Activated T-cell treated with anti-CD3 and anti-CD28 coated beads, Interleukin-2, amount 50 U/mL, for 72 hours (primary cell): ENCODE measurements at regions not wholly inside any gene's neighbourhood (a gene's known extent, or its start where the extent isn't known, plus 50 kb on each side); places are given as distances from the start of the nearest gene placed in this dataset.

Experiments used
- ATAC-seq, 2 donors: fragments of 150-1000 bp; cut with Tn5 transposase; replicated peaks in 1 of 2; 2 replicates each; pipeline ENCODE4 v1.10.0; 2021; ENCODE audit warnings: moderate library complexity in 2 of 2, mild to moderate bottlenecking in 1 of 2
- DNase-seq, 2 donors: peaks; one replicate each; pipeline ENCODE4 v3.0.0; 2021 to 2022; ENCODE audit warnings: mixed read lengths in 1 of 2
- H3K27ac Mint-ChIP-seq: one replicate; pipeline ENCODE4 v1.8.0; 2022; ENCODE audit warnings: mild to moderate bottlenecking, moderate library complexity, mixed read lengths
- H3K27me3 Mint-ChIP-seq: one replicate; pipeline ENCODE4 v1.8.0; 2022; ENCODE audit warnings: low read depth, mixed read lengths
- H3K36me3 Mint-ChIP-seq, 2 donors: one replicate each; pipeline ENCODE4 v1.8.0; 2022; ENCODE audit warnings: mixed read lengths in 2 of 2, mild to moderate bottlenecking in 1 of 2; ENCODE audit not compliant: insufficient read depth in 2 of 2
- H3K4me1 Mint-ChIP-seq: one replicate; pipeline ENCODE4 v1.8.0; 2022; ENCODE audit warnings: low read depth, mixed read lengths
- H3K4me3 Mint-ChIP-seq, 2 donors: one replicate each; pipeline ENCODE4 v1.8.0; 2022; ENCODE audit warnings: mild to moderate bottlenecking in 2 of 2, mixed read lengths in 2 of 2, moderate library complexity in 2 of 2
- H3K9me3 Mint-ChIP-seq, 2 donors: one replicate each; pipeline ENCODE4 v1.8.0; 2022; ENCODE audit warnings: mixed read lengths in 2 of 2

- ATAC-seq (no peak), DNase-seq (no peak)
- Mint-ChIP-seq H3K9me3 (peaks cover 0 to 2% of the 10 kb centered on the region in 2 donors), H3K4me1 (no peaks in the 10 kb centered on the region), H3K4me3 (no peak overlapping the region), H3K36me3 (peaks cover 0 to 2% of the 10 kb centered on the region in 2 donors), H3K27ac (no peak overlapping the region), H3K27me3 (peaks cover 34% of the 10 kb centered on the region)
These were observed 300.0 kb downstream of the DIRAS2 start for GRCh38 chr9:90342607-90343006.

GRCh38 chr9:90343366-90343765 is 299.3 kb downstream of the DIRAS2 start:
- DNase-seq (no peak), ATAC-seq (no peak)
- Mint-ChIP-seq H3K4me3 (no peak overlapping the region), H3K4me1 (no peaks in the 10 kb centered on the region), H3K9me3 (peaks cover 0 to 2% of the 10 kb centered on the region in 2 donors), H3K36me3 (peaks cover 0 to 2% of the 10 kb centered on the region in 2 donors), H3K27ac (no peak overlapping the region), H3K27me3 (peaks cover 40% of the 10 kb centered on the region)

GRCh38 chr9:90343991-90344390 is 298.6 kb downstream of the DIRAS2 start:
- Mint-ChIP-seq H3K27ac (no peak overlapping the region), H3K27me3 (peaks cover 40% of the 10 kb centered on the region), H3K36me3 (peaks cover 0 to 2% of the 10 kb centered on the region in 2 donors), H3K4me3 (no peak overlapping the region), H3K9me3 (peaks cover 0 to 2% of the 10 kb centered on the region in 2 donors), H3K4me1 (no peaks in the 10 kb centered on the region)
- no peak for ATAC-seq
- no peak for DNase-seq

GRCh38 chr9:90365666-90366065 is 277.0 kb downstream of the DIRAS2 start:
- H3K27ac Mint-ChIP-seq: no peak overlapping the region

DNA sequence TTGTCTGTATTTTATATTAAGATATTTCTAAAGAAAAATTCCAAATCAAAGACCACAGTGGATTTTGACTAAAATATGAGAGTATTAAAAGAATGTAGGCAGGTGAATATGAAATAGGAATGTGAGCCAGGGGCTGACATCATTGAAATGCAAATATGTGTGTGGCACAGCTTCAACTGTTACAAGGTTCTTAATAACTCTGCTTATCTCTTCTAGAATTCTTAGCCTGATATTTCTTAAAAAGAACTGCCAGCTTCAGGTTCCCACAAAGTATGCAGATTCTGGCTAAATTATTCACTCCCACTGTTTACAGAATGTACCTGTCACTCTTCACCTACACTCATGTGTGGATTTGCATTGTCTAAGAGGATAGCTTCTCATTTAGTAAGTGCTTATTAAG is 274.4 kb downstream of the DIRAS2 start:
- Mint-ChIP-seq H3K27me3 (peaks cover 30% of the 10 kb centered on the region), H3K36me3 (no peaks in the 10 kb centered on the region), H3K4me3 (no peak overlapping the region), H3K4me1 (no peaks in the 10 kb centered on the region), H3K9me3 (no peaks in the 10 kb centered on the region), H3K27ac (no peak overlapping the region)
- DNase-seq (no peak), ATAC-seq (no peak)

More at GRCh38 chr9:90365666-90366065, 277.0 kb downstream of the DIRAS2 start:
- no peaks in the 10 kb centered on the region for H3K36me3 Mint-ChIP-seq
- no peaks in the 10 kb centered on the region for H3K9me3 Mint-ChIP-seq
- ATAC-seq (no peak), DNase-seq (no peak)
- peaks cover 24% of the 10 kb centered on the region for H3K27me3 Mint-ChIP-seq
- H3K4me3 Mint-ChIP-seq: no peak overlapping the region
- no peaks in the 10 kb centered on the region for H3K4me1 Mint-ChIP-seq

DNA sequence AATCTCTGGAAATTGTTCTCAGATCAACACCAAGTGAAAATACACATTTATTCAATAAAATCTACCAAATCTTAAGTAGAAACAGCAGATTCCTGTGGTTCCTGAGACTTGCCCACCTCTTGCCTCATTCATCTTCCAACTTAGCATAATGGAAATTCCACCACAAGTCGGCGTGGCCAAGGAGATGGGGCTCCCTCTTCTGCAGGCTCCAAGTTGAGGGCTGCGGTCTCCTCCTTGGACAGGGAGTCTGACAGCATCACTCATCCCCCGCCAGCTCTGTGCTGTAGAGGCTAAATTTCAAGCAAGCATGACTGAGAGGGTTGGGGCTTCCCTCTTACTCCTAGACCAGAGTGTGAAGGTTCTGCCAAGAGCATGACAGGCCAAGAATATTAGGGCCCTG is 273.7 kb downstream of the DIRAS2 start:
- no peaks in the 10 kb centered on the region for H3K36me3 Mint-ChIP-seq
- DNase-seq (no peak), ATAC-seq (no peak)
- no peaks in the 10 kb centered on the region for H3K4me1 Mint-ChIP-seq
- no peaks in the 10 kb centered on the region for H3K9me3 Mint-ChIP-seq
- peaks cover 30% of the 10 kb centered on the region for H3K27me3 Mint-ChIP-seq
- no peak overlapping the region for H3K4me3 Mint-ChIP-seq
- no peak overlapping the region for H3K27ac Mint-ChIP-seq

- ATAC-seq (no peak), DNase-seq (no peak)
- no peaks in the 10 kb centered on the region for H3K36me3 Mint-ChIP-seq
- H3K4me3 Mint-ChIP-seq: no peak overlapping the region
- H3K4me1 Mint-ChIP-seq: no peaks in the 10 kb centered on the region
- peaks cover 11% of the 10 kb centered on the region for H3K27me3 Mint-ChIP-seq
- no peak overlapping the region for H3K27ac Mint-ChIP-seq
- H3K9me3 Mint-ChIP-seq: no peaks in the 10 kb centered on the region
These were observed 262.9 kb downstream of the DIRAS2 start for GRCh38 chr9:90379771-90380170.

- H3K4me1 Mint-ChIP-seq: no peaks in the 10 kb centered on the region
- no peak for ATAC-seq
- H3K27ac Mint-ChIP-seq: no peak overlapping the region
- peaks cover 18% of the 10 kb centered on the region for H3K27me3 Mint-ChIP-seq
- H3K9me3 Mint-ChIP-seq: no peaks in the 10 kb centered on the region
- H3K36me3 Mint-ChIP-seq: no peaks in the 10 kb centered on the region
- DNase-seq: no peak
- no peak overlapping the region for H3K4me3 Mint-ChIP-seq
These were observed 257.5 kb downstream of the DIRAS2 start for GRCh38 chr9:90385146-90385545.

GRCh38 chr9:90393365-90394152 is 249.1 kb downstream of the DIRAS2 start:
- Mint-ChIP-seq H3K27me3 (peaks cover 6% of the 10 kb centered on the region), H3K36me3 (no peaks in the 10 kb centered on the region), H3K4me3 (no peak overlapping the region), H3K4me1 (no peaks in the 10 kb centered on the region), H3K9me3 (no peaks in the 10 kb centered on the region), H3K27ac (no peak overlapping the region)
- ATAC-seq (no peak), DNase-seq (no peak)

DNA sequence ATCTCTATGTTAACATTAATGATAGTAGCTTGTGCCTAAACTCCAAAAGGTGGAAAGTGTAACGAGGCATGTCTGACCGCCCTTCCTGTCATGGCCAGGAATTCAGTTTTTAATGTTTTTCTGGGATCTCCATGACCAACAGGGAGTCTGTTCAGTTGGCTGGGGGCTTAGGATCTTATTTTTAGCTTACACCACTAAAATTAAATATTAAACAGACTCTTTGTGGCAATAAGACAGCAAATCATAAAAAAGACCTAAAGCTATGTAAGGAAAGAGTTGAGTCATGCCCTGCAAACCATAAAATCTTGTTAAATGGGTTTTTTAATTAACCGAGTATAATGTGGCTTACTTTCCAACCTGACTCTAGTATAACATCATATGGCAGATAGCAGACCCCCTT is 247.8 kb downstream of the DIRAS2 start:
- Mint-ChIP-seq H3K4me1 (no peaks in the 10 kb centered on the region), H3K27ac (no peak overlapping the region), H3K9me3 (no peaks in the 10 kb centered on the region), H3K36me3 (no peaks in the 10 kb centered on the region), H3K27me3 (no peaks in the 10 kb centered on the region), H3K4me3 (no peak overlapping the region)
- DNase-seq: no peak
- ATAC-seq: no peak

DNA sequence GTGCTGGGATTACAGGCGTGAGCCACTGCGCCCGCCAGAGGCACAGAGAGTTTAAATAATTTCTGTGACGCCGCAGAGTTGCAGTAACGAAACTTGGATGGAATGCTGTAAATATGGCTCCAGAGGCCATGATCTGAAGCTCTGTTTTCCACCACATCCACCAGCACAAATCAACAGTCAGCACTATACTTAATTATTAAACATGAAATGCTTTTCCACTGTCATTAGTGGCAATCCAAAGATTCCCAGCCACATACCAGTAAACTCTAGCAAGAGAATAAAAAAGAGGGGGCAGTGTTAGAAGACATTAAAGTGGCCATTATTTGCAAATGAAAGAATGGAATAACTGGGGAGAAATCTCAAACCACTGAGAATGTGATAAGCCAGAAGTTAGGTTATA is 242.5 kb downstream of the DIRAS2 start:
- DNase-seq: no peak
- ATAC-seq: no peak
- Mint-ChIP-seq H3K27ac (no peak overlapping the region), H3K4me1 (no peaks in the 10 kb centered on the region), H3K27me3 (peaks cover 6% of the 10 kb centered on the region), H3K4me3 (no peak overlapping the region), H3K9me3 (no peaks in the 10 kb centered on the region), H3K36me3 (no peaks in the 10 kb centered on the region)

DNA sequence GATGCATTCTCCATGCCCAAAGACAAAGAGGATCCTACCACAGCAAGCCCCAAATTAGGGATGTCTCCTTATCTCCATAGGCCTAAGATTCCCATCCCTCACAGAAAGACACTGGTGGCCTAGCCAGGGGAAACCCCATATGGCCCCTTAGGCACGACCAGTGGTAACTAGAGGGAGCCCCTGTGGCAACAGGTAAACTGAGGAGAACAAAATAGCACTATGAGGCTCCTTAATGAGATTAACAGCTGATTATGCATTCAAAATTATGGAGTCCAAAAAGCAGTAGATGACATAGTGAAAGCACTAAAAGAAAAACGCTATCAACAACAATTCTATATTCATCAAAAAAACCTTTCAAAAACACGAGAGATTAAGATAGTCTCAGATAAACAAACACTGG is 234.0 kb downstream of the DIRAS2 start:
- Mint-ChIP-seq H3K27ac (no peak overlapping the region), H3K4me1 (no peaks in the 10 kb centered on the region), H3K27me3 (no peaks in the 10 kb centered on the region), H3K36me3 (peaks cover 1 to 2% of the 10 kb centered on the region in 2 donors), H3K9me3 (peaks cover 4 to 6% of the 10 kb centered on the region in 2 donors), H3K4me3 (no peak overlapping the region)
- DNase-seq (no peak), ATAC-seq (no peak)

DNA sequence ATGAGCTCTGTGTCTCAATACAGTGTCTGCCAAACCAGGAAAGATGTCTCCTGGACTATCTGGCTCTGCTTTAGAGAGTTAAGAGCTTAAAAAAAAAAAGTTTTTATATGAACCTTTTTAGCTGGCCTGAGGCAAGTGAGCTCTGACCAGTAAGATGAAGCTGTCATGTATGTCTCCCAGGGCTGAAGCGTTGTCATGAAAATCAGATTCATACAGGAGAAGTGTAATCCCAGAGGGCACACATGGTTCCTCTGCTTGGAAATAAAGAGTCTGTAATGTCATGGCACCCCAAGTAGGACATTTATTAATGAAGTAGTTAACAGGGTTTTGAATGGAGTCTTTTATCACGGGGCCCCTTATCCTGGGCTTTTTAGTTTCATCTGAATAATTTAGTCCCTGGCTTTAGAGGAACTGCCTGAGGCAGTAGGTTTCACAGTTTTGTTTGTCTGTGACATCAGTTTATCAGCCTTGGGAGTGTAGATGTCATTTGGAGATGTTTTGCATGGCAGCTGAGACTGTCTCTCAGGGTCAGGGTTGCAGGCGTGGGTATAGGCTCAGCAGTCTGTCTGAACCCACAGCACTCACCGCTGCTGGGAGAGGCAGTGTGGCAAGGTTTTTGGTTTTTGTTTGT is 223.3 kb downstream of the DIRAS2 start:
- Mint-ChIP-seq H3K36me3 (no peaks in the 10 kb centered on the region), H3K9me3 (no peaks in the 10 kb centered on the region), H3K4me3 (no peak overlapping the region), H3K27me3 (peaks cover 5% of the 10 kb centered on the region), H3K27ac (no peak overlapping the region), H3K4me1 (no peaks in the 10 kb centered on the region)
- ATAC-seq: no peak
- no peak for DNase-seq

GRCh38 chr9:90420211-90420610 is 222.4 kb downstream of the DIRAS2 start:
- H3K36me3 Mint-ChIP-seq: no peaks in the 10 kb centered on the region
- H3K4me3 Mint-ChIP-seq: no peak overlapping the region
- no peak overlapping the region for H3K27ac Mint-ChIP-seq
- H3K9me3 Mint-ChIP-seq: no peaks in the 10 kb centered on the region
- H3K27me3 Mint-ChIP-seq: peaks cover 7% of the 10 kb centered on the region
- DNase-seq (no peak), ATAC-seq (no peak)
- no peaks in the 10 kb centered on the region for H3K4me1 Mint-ChIP-seq
